NB4 (cell line): ENCODE measurements at regions not wholly inside any gene's neighbourhood (a gene's known extent, or its start where the extent isn't known, plus 50 kb on each side); places are given as distances from the start of the nearest gene placed in this dataset.

Experiments used
- DNase-seq: peaks from one replicate; pipeline ENCODE4 v3.0.0; 2010; ENCODE audit warnings: low read depth
- H3K4me3 ChIP-seq: one replicate; pipeline ENCODE4 v1.5.1; 2011; ENCODE audit warnings: mild to moderate bottlenecking, low read depth, low read length, moderate library complexity
- CTCF ChIP-seq: IDR thresholded peaks from one replicate; pipeline ENCODE4 v1.5.1; 2012; ENCODE audit warnings: low read depth, low read length
- MAX ChIP-seq: IDR thresholded peaks from 2 replicates; pipeline ENCODE4 v1.6.1; 2011; ENCODE audit warnings: low read depth, low read length
- MYC ChIP-seq: IDR thresholded peaks from 2 replicates; pipeline ENCODE4 v1.6.1; 2011; ENCODE audit warnings: low read depth, low read length
- POLR2A ChIP-seq: IDR thresholded peaks from 2 replicates; pipeline ENCODE4 v1.6.1; 2011; ENCODE audit warnings: mild to moderate bottlenecking; ENCODE audit not compliant: insufficient read length; ENCODE audit errors: extremely low read depth

GRCh38 chr16:79712276-79712675 is 111.7 kb upstream of the MAF start:
- no peak for DNase-seq
- TF ChIP-seq MYC (no peak), MAX (no peak), POLR2A (no peak), CTCF (no peak)
- no peak overlapping the region for H3K4me3 ChIP-seq

GRCh38 chr16:79707876-79708275 is 107.3 kb upstream of the MAF start:
- no peak for DNase-seq
- no peak overlapping the region for H3K4me3 ChIP-seq
- TF ChIP-seq POLR2A (no peak), MAX (no peak), CTCF (no peak), MYC (no peak)

- no peak for DNase-seq
- H3K4me3 ChIP-seq: no peak overlapping the region
- no peak for TF ChIP-seq MYC
- no peak for TF ChIP-seq CTCF
- TF ChIP-seq MAX: no peak
- TF ChIP-seq POLR2A: no peak
These were observed 102.5 kb upstream of the MAF start for GRCh38 chr16:79703066-79703465.

GRCh38 chr16:79698341-79698753 is 97.8 kb upstream of the MAF start:
- no peak for TF ChIP-seq CTCF
- no peak for DNase-seq
- no peak overlapping the region for H3K4me3 ChIP-seq

- no peak for DNase-seq
- H3K4me3 ChIP-seq: no peak overlapping the region
- TF ChIP-seq MAX (no peak), CTCF (no peak), POLR2A (no peak), MYC (no peak)
These were observed 97.1 kb upstream of the MAF start for GRCh38 chr16:79697562-79698112.

- no peak for TF ChIP-seq CTCF
- TF ChIP-seq MAX: no peak
- TF ChIP-seq POLR2A: no peak
- TF ChIP-seq MYC: no peak
- no peak for DNase-seq
- no peak overlapping the region for H3K4me3 ChIP-seq
These were observed 90.5 kb upstream of the MAF start for GRCh38 chr16:79691007-79691406.
